Fibroblast of the conjunctiva (primary cell): ENCODE measurements at regions not wholly inside any gene's neighbourhood (a gene's known extent, or its start where the extent isn't known, plus 50 kb on each side); places are given as distances from the start of the nearest gene placed in this dataset.

Experiments used
- DNase-seq: peaks from one replicate; pipeline ENCODE4 v3.0.0-alpha.2; 2010; ENCODE audit warnings: low read depth

GRCh38 chr10:44435196-44435595 lies 50.3 kb upstream of the CXCL12 start:
- DNase-seq = no peak

- no peak for DNase-seq
Measured at GRCh38 chr10:44436240-44436639, 51.3 kb upstream of the CXCL12 start.

- no peak for DNase-seq
Measured at GRCh38 chr10:44437840-44438511, 53.1 kb upstream of the CXCL12 start.

- DNase-seq = no peak
Measured at GRCh38 chr10:44439239-44439957, 54.5 kb upstream of the CXCL12 start.

DNA sequence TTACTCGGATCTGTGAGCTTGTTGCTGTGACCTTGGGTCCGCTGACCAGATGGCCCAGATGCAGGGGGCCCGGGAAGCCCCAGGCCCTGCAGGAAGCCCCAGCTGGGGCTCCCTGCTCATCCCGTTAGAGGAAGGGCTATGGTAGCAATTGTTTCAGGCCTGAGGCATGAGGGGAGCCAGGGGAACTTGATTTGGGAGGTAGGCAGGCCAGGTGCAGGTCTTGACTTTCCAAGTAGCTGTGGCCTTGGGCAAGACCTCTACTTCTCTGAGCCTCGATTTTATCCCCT lies 55.0 kb upstream of the CXCL12 start:
- DNase-seq = no peak

DNA sequence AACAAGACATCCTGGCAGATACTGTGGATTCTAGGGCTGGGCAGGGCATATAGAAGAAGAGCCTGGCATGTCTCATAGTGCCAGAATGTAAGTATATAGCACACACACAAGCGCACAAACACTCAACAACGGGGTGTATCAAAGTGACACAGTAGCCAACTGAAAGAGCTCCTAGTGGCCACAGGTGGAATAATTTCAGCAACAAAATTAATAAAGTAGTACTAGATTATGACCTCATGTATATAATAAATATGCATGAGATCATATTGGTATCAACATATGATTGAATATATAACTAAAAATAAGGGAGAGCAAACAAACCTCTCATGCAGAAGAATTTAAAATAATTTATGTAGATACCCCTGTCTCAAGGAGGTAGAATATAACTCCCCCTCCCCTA lies 72.4 kb upstream of the CXCL12 start:
- no peak for DNase-seq

GRCh38 chr10:44458671-44459413 lies 73.9 kb upstream of the CXCL12 start:
- DNase-seq = no peak

GRCh38 chr10:44459671-44460070 lies 74.8 kb upstream of the CXCL12 start:
- no peak for DNase-seq

DNA sequence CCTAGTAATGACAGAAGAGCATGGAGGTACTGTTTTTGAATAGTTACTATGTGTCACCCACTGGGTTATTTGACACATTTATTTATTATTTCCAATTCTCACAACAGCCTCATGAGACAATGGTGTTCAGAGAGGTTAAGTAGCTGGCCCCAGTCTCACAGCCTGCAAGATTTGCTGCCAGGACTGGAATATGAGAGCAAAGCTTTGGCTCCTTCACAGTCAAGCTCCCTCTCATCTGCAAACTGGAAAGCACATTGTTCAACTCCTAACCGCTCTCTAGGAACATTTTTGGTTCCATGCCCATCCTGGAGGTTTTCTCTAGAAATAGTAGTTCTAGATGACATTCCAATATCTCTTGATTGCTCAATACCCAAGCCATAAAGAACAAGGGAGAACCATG lies 75.5 kb upstream of the CXCL12 start:
- DNase-seq = no peak

- no peak for DNase-seq
Measured at GRCh38 chr10:44462338-44462914, 77.5 kb upstream of the CXCL12 start.

DNA sequence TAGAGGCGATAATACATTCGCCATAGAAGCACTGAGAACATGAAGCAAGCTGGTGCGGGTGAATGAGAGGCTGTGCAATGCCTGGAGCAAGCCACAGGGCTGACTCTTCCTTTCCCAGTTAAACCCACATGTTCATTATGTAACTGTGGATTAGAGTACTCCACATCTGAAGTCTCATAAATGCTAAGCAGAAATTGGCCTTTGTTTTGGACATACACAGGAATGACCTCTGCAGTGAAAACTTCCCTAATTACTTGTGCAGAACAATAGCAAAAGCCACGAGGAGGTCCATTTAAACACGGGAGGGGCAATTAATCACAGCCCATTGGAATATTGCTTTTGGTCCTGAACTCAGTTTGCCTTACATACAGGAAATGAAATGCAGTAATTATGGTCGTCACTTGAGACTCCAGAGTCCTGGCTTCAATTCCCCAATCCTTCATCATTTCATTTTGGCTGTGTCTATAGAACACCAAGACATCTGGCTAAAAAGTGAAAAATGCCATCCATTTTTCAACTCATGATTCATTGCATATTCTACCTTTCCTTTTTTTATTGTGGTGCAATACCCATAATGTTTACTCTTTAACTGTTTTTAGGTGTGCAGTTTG lies 78.7 kb upstream of the CXCL12 start:
- no peak for DNase-seq

- no peak for DNase-seq
Measured at GRCh38 chr10:44464503-44464902, 79.6 kb upstream of the CXCL12 start.

GRCh38 chr10:44465401-44466115 lies 80.7 kb upstream of the CXCL12 start:
- DNase-seq = no peak

GRCh38 chr10:44466236-44466635 lies 81.3 kb upstream of the CXCL12 start:
- no peak for DNase-seq

GRCh38 chr10:44467090-44467489 lies 82.2 kb upstream of the CXCL12 start:
- DNase-seq = no peak

DNA sequence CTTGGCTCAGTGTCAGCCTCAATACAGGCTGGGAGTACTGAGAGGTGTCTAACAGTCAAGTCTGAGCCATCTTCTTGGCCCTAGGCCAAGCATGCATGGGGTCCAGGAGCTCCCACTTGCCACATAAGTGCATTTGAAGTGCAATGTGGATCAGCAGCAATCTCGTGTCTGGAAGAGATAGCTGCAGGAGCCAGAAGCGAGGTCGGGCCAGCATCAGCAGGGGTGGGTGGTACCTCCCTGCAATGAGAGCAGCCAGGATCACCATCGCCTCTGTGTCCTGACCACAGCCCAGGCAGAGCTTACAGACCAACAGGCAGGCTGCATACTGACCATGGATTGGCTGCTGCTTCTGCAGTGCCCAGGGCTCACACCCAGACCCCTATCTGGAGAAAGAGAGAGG lies 83.0 kb upstream of the CXCL12 start:
- no peak for DNase-seq

- no peak for DNase-seq
Measured at GRCh38 chr10:44468525-44468924, 83.6 kb upstream of the CXCL12 start.

DNA sequence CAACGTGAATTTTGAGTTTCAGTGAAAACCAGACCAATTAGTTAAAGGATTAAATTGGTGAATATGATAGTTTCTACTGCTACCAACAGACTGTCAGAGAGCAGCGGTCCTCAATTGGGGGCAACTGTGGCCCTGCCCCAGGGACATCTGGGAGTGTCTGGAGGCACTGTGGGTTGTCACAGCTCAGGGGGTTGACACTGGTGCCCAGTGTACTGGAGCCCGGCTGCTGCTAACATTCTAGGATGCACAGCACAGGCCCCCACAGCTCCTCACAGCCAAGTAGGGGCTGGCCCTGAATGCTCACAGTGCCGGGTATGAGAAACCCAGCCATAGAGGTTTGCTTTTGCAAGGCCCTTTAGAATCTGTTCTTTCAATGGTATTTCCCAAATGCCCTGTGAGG lies 84.1 kb upstream of the CXCL12 start:
- DNase-seq = no peak

- no peak for DNase-seq
Measured at GRCh38 chr10:44470784-44471183, 85.9 kb upstream of the CXCL12 start.

- no peak for DNase-seq
Measured at GRCh38 chr10:44471410-44471809, 86.5 kb upstream of the CXCL12 start.

DNA sequence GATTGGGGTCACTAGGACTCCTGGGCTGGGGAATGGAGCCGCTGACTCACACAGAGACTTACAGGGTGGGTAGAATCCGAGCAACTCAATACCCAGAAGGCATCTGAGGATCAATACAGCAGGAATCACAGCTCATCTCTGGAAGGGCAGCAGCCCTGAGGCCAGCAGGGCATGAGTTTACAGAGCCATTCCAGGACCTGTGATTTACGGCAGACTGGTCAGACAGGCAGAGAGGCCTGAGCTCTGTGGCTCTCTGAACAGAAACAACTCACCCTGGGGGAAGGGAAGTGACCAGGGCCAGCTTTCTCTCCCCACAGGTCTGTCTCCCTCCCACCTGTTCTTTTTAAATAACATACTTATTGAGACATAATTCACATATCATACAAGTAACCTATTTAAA lies 88.2 kb upstream of the CXCL12 start:
- DNase-seq = no peak
